HG03575 (cell line): ENCODE measurements at regions not wholly inside any gene's neighbourhood (a gene's known extent, or its start where the extent isn't known, plus 50 kb on each side); places are given as distances from the start of the nearest gene placed in this dataset.
A peak's percentile ranks its signal among the peaks of the same experiment; 100 is the strongest.

Experiments used
- ATAC-seq: cut with Tn5 transposase; IDR thresholded peaks from one replicate; pipeline ENCODE4 v1.9.1; 2021; ENCODE audit not compliant: unreplicated experiment, insufficient number of reproducible peaks, low FRiP score; ENCODE audit errors: extremely low read depth

GRCh38 chr1:191662051-191662450, 496.2 kb upstream of the RGS18 start:
- no peak for ATAC-seq

- ATAC-seq: no peak
Measured at GRCh38 chr1:191662746-191663145, 495.5 kb upstream of the RGS18 start.

- ATAC-seq: no peak
Measured at GRCh38 chr1:191668525-191668924, 489.7 kb upstream of the RGS18 start.

- no peak for ATAC-seq
Measured at GRCh38 chr1:191669629-191670028, 488.6 kb upstream of the RGS18 start.

GRCh38 chr1:191671236-191671635, 487.0 kb upstream of the RGS18 start:
- no peak for ATAC-seq

- ATAC-seq: no peak
Measured at GRCh38 chr1:191674626-191675179, 483.6 kb upstream of the RGS18 start.

- no peak for ATAC-seq
Measured at GRCh38 chr1:191675856-191676783, 482.1 kb upstream of the RGS18 start.

- ATAC-seq: no peak
Measured at GRCh38 chr1:191685669-191686068, 472.6 kb upstream of the RGS18 start.

GRCh38 chr1:191687721-191688120, 470.5 kb upstream of the RGS18 start:
- no peak for ATAC-seq

- no peak for ATAC-seq
Measured at GRCh38 chr1:191690931-191691330, 467.3 kb upstream of the RGS18 start.

GRCh38 chr1:191693797-191694196, 464.5 kb upstream of the RGS18 start:
- no peak for ATAC-seq

- peak; percentile 84 for ATAC-seq
Measured at GRCh38 chr1:191695865-191696264, 462.4 kb upstream of the RGS18 start.

- ATAC-seq: no peak
Measured at GRCh38 chr1:191696354-191696753, 461.9 kb upstream of the RGS18 start.

- ATAC-seq: no peak
Measured at GRCh38 chr1:191697556-191697955, 460.7 kb upstream of the RGS18 start.

GRCh38 chr1:191698246-191698645, 460.0 kb upstream of the RGS18 start:
- ATAC-seq: no peak

GRCh38 chr1:191699343-191699742, 458.9 kb upstream of the RGS18 start:
- no peak for ATAC-seq

- ATAC-seq: no peak
Measured at GRCh38 chr1:191700922-191701321, 457.3 kb upstream of the RGS18 start.

GRCh38 chr1:191702124-191702523, 456.1 kb upstream of the RGS18 start:
- no peak for ATAC-seq

GRCh38 chr1:191707288-191707687, 451.0 kb upstream of the RGS18 start:
- ATAC-seq: no peak

GRCh38 chr1:191709215-191709614, 449.0 kb upstream of the RGS18 start:
- no peak for ATAC-seq
